Ovary (tissue), 7 donors: ENCODE measurements at regions not wholly inside any gene's neighbourhood (a gene's known extent, or its start where the extent isn't known, plus 50 kb on each side); places are given as distances from the start of the nearest gene placed in this dataset.

ENCODE experiments used
- DNase-seq, 5 donors: peaks; one replicate each; pipeline ENCODE4 v3.0.0-alpha.2; 2019 to 2020
- H3K27ac ChIP-seq, 2 donors: fragments of 200-600 bp; one replicate each; pipeline versions ENCODE4 v1.5.1 to v1.8.0; 2019 to 2022
- H3K27me3 ChIP-seq: fragments of 200-600 bp; one replicate; pipeline ENCODE4 v1.8.0; 2022
- H3K36me3 ChIP-seq: fragments of 200-600 bp; sonication (generic); one replicate; pipeline ENCODE4 v1.5.1; 2019
- H3K4me1 ChIP-seq: one replicate; pipeline ENCODE4 v1.8.1; 2013; ENCODE audit warnings: mild to moderate bottlenecking, moderate library complexity; ENCODE audit not compliant: insufficient read depth
- H3K4me3 ChIP-seq: fragments of 200-600 bp; sonication (generic); one replicate; pipeline ENCODE4 v1.5.1; 2017
- H3K9me3 ChIP-seq, 2 donors: fragments of 200-600 bp in 1 of 2; sonication (generic) in 1 of 2; one replicate each; pipeline versions ENCODE4 v1.5.1 to v1.8.1; 2013 to 2019; ENCODE audit warnings: mild to moderate bottlenecking in 1 of 2, moderate library complexity in 1 of 2
- EP300 ChIP-seq: sonication (generic); formaldehyde crosslinking; IDR thresholded peaks from one replicate; pipeline ENCODE4 v1.6.1; 2017; ENCODE audit warnings: antibody characterized with exemption
- POLR2A ChIP-seq: fragments of 450-650 bp; IDR thresholded peaks from one replicate; pipeline ENCODE4 v1.6.1; 2017; ENCODE audit warnings: antibody characterized with exemption, mild to moderate bottlenecking, moderate library complexity
- WGBS, 3 donors: extraction: QIAGEN DNeasy Blood & Tissue Kit in 1 of 3; methylation state at CpG; one replicate each; pipeline versions ENCODE4 v1.1.5 to v1.1.7; 2013 to 2017; 5-methylcytosine and 5-hydroxymethylcytosine counted together
- intact Hi-C, 4 donors: fragments of 100-400 bp; cut with DNase I; formaldehyde crosslinking; loops; one replicate each; pipeline versions ENCODE4 v1.11.0 to v1.15.1; 2022 to 2023
- TF ChIP-seq, protein P1 (sequence below), 3 donors: fragments of 450-650 bp in 2 of 3; fragments of 200-600 bp in 1 of 3; IDR thresholded peaks; one replicate each; pipeline versions ENCODE4 v1.5.1 to v1.8.0; 2016 to 2022; ENCODE audit warnings: antibody characterized with exemption in 3 of 3, mild to moderate bottlenecking in 1 of 3
- donor health status: DM: no; HTN: no; CAD: no; lungs with moderate emphysema.
- donor health status: DM: no; HTN: no; CAD: no.
- donor health status: Bipolar disorder and iron deficiency.
- donor health status: DM: no; HTN: no; CAD: no.
- donor health status: DM: yes; HTN: yes; CAD: no.

DNA sequence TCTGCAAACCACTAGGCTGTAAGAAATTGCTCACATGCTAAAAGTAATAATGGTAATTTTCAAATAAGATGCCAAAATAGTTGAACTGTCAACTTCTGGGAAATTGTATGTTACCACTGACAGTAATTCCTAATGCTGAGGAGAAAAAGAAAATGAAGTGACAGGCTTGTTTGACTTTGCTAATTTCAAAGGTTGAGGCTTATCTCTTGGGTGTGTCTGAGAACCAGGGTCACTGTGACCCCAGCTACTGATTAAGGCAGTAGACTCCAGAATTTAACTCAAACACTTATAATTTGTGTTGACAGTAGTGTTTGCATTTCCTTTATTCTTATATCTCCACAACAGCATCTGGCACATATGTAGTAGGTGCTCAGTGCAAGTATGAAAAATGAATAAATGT, 74.6 kb upstream of the PDZRN3 start:
- H3K27ac ChIP-seq: no peak overlapping the region
- no peak for DNase-seq

DNA sequence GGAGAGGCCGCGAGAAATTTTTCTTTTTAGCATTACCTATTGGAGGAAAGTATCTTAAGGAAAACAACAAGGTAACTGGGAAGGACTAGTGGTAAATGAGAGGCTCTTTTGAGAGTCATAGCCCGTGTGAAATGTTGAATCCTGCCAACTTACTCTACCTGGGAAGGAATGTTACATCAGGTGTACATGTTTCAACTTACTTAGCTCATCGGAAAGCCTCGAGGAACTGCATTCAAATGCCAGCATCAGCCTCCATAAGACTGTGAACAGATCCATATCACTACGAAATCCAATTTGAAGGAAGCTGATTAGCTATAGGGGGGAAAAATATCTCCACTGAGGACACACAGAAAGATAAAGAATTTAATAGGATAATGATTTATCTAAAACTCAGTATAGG, 72.3 kb upstream of the PDZRN3 start:
- Histone ChIP-seq H3K4me1 (no peaks in the 10 kb centered on the region), H3K36me3 (no peaks in the 10 kb centered on the region), H3K4me3 (no peak overlapping the region), H3K27ac (no peak overlapping the region), H3K27me3 (no peaks in the 10 kb centered on the region), H3K9me3 (peaks cover 0 to 3% of the 10 kb centered on the region in 2 donors)
- TF ChIP-seq, protein P1, sequence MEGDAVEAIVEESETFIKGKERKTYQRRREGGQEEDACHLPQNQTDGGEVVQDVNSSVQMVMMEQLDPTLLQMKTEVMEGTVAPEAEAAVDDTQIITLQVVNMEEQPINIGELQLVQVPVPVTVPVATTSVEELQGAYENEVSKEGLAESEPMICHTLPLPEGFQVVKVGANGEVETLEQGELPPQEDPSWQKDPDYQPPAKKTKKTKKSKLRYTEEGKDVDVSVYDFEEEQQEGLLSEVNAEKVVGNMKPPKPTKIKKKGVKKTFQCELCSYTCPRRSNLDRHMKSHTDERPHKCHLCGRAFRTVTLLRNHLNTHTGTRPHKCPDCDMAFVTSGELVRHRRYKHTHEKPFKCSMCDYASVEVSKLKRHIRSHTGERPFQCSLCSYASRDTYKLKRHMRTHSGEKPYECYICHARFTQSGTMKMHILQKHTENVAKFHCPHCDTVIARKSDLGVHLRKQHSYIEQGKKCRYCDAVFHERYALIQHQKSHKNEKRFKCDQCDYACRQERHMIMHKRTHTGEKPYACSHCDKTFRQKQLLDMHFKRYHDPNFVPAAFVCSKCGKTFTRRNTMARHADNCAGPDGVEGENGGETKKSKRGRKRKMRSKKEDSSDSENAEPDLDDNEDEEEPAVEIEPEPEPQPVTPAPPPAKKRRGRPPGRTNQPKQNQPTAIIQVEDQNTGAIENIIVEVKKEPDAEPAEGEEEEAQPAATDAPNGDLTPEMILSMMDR (IDR thresholded peaks at IDR 0.05): no peak
- TF ChIP-seq POLR2A: no peak
- no peak for TF ChIP-seq EP300
- DNase-seq: no peak
- 77 to 78% (median 77%) methylated on average over 6 of the region's 6 CpGs for WGBS, 3 donors
- intact Hi-C loops: no loop called here

More for the DNA sequence above, 74.6 kb upstream of the PDZRN3 start:
- TF ChIP-seq, protein P1 (IDR thresholded peaks at IDR 0.05): no peak
- no peak for TF ChIP-seq POLR2A
- no peak overlapping the region for H3K4me3 ChIP-seq
- no peaks in the 10 kb centered on the region for H3K27me3 ChIP-seq
- no peaks in the 10 kb centered on the region for H3K9me3 ChIP-seq
- intact Hi-C loops: no loop called here
- no peaks in the 10 kb centered on the region for H3K4me1 ChIP-seq
- no peaks in the 10 kb centered on the region for H3K36me3 ChIP-seq

DNA sequence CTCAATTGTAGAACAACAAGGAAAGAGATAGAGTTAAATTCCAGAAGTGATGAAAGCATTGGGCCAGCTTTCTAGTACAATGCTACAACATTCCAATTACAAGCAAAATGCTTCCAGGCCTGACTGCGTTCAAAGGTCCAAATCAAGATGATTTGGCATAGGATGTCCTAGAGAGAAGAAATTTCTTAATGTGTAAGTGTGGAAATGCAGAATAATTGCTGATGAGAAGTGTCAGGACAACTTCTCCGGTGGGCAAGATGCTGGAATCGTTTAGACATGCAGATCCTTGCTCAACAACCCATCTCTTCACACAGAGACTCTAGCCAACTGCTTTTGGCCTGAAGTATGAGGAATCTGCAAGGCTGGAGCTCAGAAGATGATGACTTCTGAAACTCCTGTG, 71.1 kb upstream of the PDZRN3 start:
- no peaks in the 10 kb centered on the region for H3K27me3 ChIP-seq
- no peaks in the 10 kb centered on the region for H3K36me3 ChIP-seq
- WGBS, 3 donors: 67 to 86% (median 78%) methylated on average over 3 of the region's 3 CpGs
- H3K4me1 ChIP-seq: no peaks in the 10 kb centered on the region
- intact Hi-C loops: no loop called here
- TF ChIP-seq, protein P1 (IDR thresholded peaks at IDR 0.05): no peak
- TF ChIP-seq EP300: no peak
- TF ChIP-seq POLR2A: no peak
- H3K9me3 ChIP-seq: peaks cover 0 to 3% of the 10 kb centered on the region in 2 donors
- H3K27ac ChIP-seq: no peak overlapping the region
- H3K4me3 ChIP-seq: no peak overlapping the region
- DNase-seq: no peak

DNA sequence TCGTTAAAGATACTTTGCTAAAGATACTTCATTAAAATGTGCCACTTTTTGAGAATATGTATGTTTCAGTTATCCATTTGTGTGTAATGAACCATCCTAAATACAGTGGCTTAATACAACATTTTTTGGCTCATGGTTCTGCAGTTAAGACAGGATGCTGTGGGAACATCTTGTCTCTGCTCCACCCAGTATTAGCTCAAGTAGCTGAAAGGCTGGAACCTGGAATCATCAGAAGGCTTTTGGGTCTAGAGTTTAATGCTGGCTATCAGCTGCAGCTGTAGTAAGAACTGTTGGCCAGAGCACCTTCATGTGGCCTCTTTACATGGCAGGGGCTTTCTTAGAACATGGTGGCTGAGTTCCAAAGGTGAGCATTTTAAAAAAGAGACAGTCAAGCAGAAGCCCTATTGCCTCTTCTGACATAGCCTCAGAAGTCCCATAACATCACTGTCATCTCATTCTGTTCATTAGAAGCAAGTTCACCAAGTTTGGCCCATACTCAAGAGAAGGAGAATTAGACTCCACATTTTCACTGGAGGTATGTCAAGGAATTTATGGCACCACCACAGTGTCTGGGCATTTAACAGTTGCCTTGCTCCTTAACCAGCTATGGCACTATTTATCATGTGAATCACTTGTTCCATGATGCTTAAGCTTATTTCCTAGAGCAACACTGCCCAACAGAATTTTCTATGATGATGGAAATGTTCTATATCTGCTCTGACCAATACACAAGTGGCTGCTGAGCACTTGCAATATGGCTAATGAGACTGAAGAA, 70.4 kb upstream of the PDZRN3 start:
- Histone ChIP-seq H3K9me3 (peaks cover 0 to 3% of the 10 kb centered on the region in 2 donors), H3K27me3 (no peaks in the 10 kb centered on the region), H3K36me3 (no peaks in the 10 kb centered on the region), H3K4me3 (no peak overlapping the region), H3K27ac (no peak overlapping the region), H3K4me1 (no peaks in the 10 kb centered on the region)
- intact Hi-C loops: no loop called here
- DNase-seq: no peak
- TF ChIP-seq POLR2A (no peak), EP300 (no peak)
- TF ChIP-seq, protein P1 (IDR thresholded peaks at IDR 0.05): no peak
- WGBS, 3 donors: 93 to 97% (median 95%) methylated on average over 1 of the region's 1 CpG
